Jurkat, Clone E6-1 (cell line): ENCODE measurements at regions not wholly inside any gene's neighbourhood (a gene's known extent, or its start where the extent isn't known, plus 50 kb on each side); places are given as distances from the start of the nearest gene placed in this dataset.
"Not testable (repeated sequence)": the region's sequence is repeated elsewhere in the genome, so short reads cannot be mapped to it uniquely, and the experiment has no call there.

ENCODE experiments used
- DNase-seq: peaks from one replicate; pipeline ENCODE4 v3.0.0-alpha.2; 2011; ENCODE audit warnings: low read depth, low spot score
- H3K4me3 ChIP-seq: 2 replicates; pipeline ENCODE4 v1.5.1; 2011; ENCODE audit warnings: mild to moderate bottlenecking, low read length, control low read depth, moderate library complexity

DNA sequence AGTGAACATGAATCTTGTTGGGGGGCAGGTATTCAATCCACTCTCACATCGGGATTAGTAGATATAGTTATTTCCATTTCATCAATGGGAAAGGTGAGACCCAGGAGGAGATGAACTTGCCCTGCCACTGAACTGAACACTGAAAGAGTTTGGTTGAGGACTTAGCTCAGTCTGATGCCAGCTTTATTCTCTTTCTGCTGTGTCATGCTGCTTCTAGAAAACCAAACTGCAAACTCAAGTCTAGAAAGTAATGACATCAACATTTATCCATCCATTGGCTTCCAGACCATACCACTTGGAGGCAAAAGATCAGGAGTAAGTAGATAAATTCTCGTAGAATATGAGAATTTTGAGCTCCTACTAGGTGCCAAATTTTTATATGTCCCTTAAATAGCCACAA, 288.0 kb upstream of the CTNNB1 start:
- H3K4me3 ChIP-seq: no peak overlapping the region
- DNase-seq: no peak

DNA sequence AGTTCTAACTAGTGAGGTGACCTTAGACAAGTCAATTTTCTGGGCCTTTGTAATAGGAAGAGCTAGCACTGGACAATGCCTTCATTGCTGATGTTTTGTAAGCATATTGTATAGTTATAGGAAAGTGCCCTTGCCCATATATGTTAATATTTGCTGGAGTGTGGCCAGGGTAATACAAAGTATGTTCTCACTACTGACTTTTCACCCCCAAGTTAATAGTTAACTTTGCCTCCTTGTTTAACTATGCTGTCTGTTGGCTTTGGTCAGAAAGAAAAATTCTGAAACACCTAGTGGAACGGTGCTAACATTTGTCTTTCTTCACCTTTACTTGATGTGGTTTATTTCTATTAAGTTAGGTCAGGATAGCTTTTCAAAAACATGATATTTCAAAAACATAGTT, 287.4 kb upstream of the CTNNB1 start:
- no peak overlapping the region for H3K4me3 ChIP-seq
- DNase-seq: no peak

GRCh38 chr3:40912461-40912860, 286.8 kb upstream of the CTNNB1 start:
- no peak for DNase-seq
- H3K4me3 ChIP-seq: no peak overlapping the region

GRCh38 chr3:40913192-40913591, 286.1 kb upstream of the CTNNB1 start:
- no peak for DNase-seq
- H3K4me3 ChIP-seq: no peak overlapping the region

GRCh38 chr3:40913641-40914040, 285.7 kb upstream of the CTNNB1 start:
- H3K4me3 ChIP-seq: no peak overlapping the region

DNA sequence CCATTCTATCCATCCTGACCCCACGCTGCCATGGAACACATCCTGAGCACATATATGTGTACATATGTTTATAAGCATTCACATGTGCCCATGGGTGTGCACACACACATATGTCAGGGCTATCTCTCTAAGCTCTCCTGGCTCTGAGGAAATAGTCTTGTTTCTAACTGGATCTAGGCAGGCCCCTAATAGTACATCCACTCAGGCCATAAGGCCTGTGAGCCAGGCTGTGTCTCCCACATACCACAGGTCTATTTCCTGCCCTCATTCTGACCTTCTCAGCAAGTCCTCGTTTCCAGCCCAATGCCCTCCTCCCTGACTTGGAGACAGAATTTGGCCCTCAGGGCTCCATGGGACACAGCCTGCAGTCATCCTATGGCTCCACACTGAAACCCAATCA, 284.8 kb upstream of the CTNNB1 start:
- DNase-seq: no peak
- H3K4me3 ChIP-seq: no peak overlapping the region

More at GRCh38 chr3:40913641-40914040, 285.7 kb upstream of the CTNNB1 start:
- no peak for DNase-seq

DNA sequence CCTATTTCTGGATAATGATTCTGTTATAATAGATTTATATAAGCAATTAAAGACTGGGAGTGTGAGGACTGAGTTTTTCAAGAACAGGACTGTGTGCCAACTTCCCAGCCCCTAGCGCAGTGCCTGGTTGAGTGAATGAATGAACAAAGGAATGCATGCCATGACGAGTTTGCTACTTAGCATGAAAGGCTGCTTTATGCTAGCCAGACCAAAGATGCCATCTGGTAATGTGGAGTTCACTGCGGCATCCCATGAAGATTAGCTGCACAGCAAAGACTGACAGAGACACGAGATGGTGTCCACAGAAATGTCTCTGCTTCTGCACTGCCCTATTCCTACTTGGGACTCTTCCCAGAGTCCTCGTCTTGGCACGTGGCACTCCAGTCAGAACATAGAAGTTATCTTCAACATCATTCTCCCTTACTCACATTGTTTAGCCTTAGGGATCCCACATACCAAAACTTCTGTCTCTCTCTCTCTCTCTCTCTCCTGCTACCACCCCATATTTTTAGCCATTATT, 283.9 kb upstream of the CTNNB1 start:
- H3K4me3 ChIP-seq: no peak overlapping the region
- DNase-seq: no peak

GRCh38 chr3:40920041-40920440, 279.3 kb upstream of the CTNNB1 start:
- no peak for DNase-seq
- no peak overlapping the region for H3K4me3 ChIP-seq

- no peak overlapping the region for H3K4me3 ChIP-seq
- DNase-seq: no peak
These were observed 278.1 kb upstream of the CTNNB1 start for GRCh38 chr3:40921251-40921650.

DNA sequence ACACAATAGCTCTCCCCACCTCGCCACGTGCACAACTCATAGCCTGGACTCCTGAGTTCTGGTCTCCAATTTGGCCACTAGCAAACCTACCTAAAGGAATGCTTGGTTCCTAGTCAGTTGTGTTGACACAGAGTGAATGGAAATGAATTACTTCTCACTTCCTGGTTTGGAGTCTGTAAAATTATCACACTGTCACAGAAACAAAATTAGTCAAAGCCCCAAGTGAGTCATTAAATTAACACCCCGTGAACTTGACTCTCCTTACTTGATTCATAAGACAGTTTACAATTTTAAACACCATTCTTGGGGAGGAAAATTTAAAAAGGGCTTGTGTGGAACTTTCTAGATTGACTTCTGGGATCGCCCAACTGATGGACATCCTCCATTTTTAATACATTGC, 276.2 kb upstream of the CTNNB1 start:
- no peak for DNase-seq
- no peak overlapping the region for H3K4me3 ChIP-seq

- DNase-seq: no peak
- H3K4me3 ChIP-seq: no peak overlapping the region
These were observed 275.7 kb upstream of the CTNNB1 start for GRCh38 chr3:40923651-40924050.

- no peak overlapping the region for H3K4me3 ChIP-seq
- no peak for DNase-seq
These were observed 274.7 kb upstream of the CTNNB1 start for GRCh38 chr3:40924559-40925141.

GRCh38 chr3:40925231-40925630, 274.1 kb upstream of the CTNNB1 start:
- H3K4me3 ChIP-seq: no peak overlapping the region
- no peak for DNase-seq

- H3K4me3 ChIP-seq: no peak overlapping the region
- peak; percentile 23 for DNase-seq
These were observed 269.2 kb upstream of the CTNNB1 start for GRCh38 chr3:40930131-40930538.

DNA sequence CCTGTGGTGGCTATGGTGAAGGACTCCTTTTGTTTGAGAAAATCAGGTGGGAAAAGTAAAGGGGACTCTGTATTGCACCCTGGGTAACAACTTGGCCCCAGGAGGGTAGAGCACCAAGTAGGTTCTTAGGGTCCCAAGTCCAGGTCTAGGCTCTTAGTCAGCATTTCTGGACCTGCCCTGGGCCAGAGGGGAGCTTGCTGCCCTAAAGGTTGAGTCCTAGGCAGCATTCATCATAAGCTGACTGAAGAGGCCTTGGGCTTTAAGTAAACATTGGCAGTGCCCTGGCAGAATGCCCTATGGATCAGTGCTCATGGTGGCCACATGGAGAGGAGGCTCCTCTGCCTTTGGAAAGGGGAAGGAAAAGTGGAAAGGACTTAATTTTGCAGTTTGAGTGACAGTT, 268.5 kb upstream of the CTNNB1 start:
- no peak for DNase-seq
- H3K4me3 ChIP-seq: no peak overlapping the region

DNA sequence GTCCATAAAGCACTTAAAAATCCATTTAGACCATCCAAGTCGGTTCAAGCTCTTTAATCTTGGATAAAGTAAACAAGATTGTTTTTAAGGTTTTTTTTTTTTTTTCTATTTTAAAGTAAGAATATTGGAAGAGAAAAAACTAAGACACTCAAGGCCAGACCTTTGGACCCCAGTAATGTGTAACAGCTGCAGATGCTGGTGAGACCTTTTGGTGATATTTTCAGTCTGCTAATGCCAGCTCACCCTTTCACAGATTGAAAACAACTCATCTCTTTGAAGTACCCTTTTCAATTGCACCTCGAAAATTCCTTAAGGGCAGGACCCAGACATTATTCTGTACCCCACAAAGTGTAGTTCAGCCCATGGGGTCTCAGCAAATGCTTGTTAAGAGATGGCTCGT, 260.7 kb upstream of the CTNNB1 start:
- H3K4me3 ChIP-seq: no peak overlapping the region
- DNase-seq: no peak

- H3K4me3 ChIP-seq: no peak overlapping the region
- no peak for DNase-seq
These were observed 260.1 kb upstream of the CTNNB1 start for GRCh38 chr3:40939030-40939740.

- H3K4me3 ChIP-seq: no peak overlapping the region
- no peak for DNase-seq
These were observed 259.6 kb upstream of the CTNNB1 start for GRCh38 chr3:40939741-40940130.

GRCh38 chr3:40940651-40941050, 258.7 kb upstream of the CTNNB1 start:
- no peak for DNase-seq
- H3K4me3 ChIP-seq: no peak overlapping the region

DNA sequence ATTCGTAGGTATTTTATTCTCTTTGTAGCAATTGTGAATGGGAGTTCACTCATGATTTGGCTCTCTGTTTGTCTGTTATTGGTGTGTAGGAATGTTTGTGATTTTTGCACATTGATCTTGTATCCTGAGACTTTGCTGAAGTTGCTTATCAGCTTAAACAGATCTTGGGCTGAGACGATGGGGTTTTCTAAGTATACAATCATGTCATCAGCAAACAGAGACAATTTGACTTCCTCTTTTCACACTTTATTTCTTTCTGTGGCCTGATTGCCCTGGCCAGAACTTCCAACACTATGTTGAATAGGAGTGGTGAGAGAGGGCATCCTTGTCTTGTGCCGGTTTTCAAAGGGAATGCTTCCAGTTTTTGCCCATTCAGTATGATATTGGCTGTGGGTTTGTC, 252.3 kb upstream of the CTNNB1 start:
- not testable (repeated sequence) for H3K4me3 ChIP-seq, DNase-seq

DNA sequence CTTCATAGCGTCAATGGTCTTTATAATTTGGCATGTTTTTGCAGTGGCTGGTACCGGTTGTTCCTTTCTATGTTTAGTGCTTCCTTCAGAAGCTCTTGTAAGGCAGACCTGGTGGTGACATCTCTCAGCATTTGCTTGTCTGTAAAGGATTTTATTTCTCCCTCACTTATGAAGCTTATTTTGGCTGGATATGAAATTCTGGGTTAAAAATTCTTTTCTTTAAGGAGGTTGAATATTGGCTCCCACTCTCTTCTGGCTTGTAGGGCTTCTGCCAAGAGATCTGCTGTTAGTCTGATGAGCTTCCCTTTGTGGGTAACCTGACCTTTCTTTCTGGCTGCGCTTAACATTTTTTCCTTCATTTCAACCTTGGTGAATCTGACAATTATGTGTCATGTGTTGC, 250.0 kb upstream of the CTNNB1 start:
- DNase-seq, H3K4me3 ChIP-seq: not testable (repeated sequence)
